ENCODE measurements at regions not wholly inside any gene's neighbourhood (a gene's known extent, or its start where the extent isn't known, plus 50 kb on each side); places are given as distances from the start of the nearest gene placed in this dataset.

GRCh38 chr9:105978336-105978735 lies 284.0 kb downstream of the TMEM38B start:
- TF ChIP-seq, protein P1, sequence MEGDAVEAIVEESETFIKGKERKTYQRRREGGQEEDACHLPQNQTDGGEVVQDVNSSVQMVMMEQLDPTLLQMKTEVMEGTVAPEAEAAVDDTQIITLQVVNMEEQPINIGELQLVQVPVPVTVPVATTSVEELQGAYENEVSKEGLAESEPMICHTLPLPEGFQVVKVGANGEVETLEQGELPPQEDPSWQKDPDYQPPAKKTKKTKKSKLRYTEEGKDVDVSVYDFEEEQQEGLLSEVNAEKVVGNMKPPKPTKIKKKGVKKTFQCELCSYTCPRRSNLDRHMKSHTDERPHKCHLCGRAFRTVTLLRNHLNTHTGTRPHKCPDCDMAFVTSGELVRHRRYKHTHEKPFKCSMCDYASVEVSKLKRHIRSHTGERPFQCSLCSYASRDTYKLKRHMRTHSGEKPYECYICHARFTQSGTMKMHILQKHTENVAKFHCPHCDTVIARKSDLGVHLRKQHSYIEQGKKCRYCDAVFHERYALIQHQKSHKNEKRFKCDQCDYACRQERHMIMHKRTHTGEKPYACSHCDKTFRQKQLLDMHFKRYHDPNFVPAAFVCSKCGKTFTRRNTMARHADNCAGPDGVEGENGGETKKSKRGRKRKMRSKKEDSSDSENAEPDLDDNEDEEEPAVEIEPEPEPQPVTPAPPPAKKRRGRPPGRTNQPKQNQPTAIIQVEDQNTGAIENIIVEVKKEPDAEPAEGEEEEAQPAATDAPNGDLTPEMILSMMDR (IDR thresholded peaks at IDR 0.05; ENCODE audit: extremely low read depth in 1 of 2, insufficient read depth in 1 of 2, low read depth in 1 of 2, low read length in 2 of 2), result no peak
- TF ChIP-seq FOS (IDR thresholded peaks at IDR 0.05; ENCODE audit: borderline replicate concordance, insufficient read depth, low read length) (no peak), POLR2A (IDR thresholded peaks at IDR 0.05; ENCODE audit: low read depth, low read length) (no peak), POLR2AphosphoS5 (IDR thresholded peaks at IDR 0.05; ENCODE audit: insufficient read depth, low read depth, low read length) (no peak)
